ENCODE measurements at regions not wholly inside any gene's neighbourhood (a gene's known extent, or its start where the extent isn't known, plus 50 kb on each side); places are given as distances from the start of the nearest gene placed in this dataset.
"Not testable (repeated sequence)": the region's sequence is repeated elsewhere in the genome, so short reads cannot be mapped to it uniquely, and the experiment has no call there.

GRCh38 chr9:41623666-41624065, 434.5 kb upstream of the ZNG1F start:
- DNase-seq (ENCODE audit: low read depth) = not testable (repeated sequence)

- DNase-seq (ENCODE audit: low read depth) = not testable (repeated sequence)
These were observed 430.1 kb upstream of the ZNG1F start for GRCh38 chr9:41619254-41619653.

DNA sequence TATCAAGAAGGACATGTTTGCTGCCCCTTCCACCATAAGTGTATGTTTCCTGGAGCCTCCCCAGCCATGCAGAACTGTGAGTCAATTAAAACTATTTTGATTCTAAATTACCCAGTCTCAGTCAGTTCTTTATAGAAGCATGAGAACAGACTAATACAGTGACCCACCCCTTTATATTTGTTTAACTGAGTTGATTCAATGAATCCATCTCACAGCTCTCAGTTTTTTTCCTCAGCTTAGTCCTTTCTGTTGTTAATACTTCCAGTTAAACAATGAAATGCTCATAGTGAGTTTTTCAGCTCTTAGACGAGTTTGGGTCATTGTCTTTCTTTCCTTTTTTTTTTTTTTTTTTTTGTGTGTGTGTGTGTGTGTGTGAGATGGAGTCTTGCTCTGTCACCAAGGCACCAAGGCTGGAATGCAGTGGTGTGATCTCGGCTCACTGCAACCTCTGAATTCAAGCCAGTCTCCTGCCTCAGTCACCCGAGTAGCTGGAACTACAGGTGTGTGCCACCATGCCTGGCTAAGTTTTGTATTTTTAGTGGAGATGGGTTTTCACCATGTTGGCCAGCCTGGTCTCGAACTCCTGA, 417.9 kb upstream of the ZNG1F start:
- DNase-seq (ENCODE audit: low read depth) = not testable (repeated sequence)

DNA sequence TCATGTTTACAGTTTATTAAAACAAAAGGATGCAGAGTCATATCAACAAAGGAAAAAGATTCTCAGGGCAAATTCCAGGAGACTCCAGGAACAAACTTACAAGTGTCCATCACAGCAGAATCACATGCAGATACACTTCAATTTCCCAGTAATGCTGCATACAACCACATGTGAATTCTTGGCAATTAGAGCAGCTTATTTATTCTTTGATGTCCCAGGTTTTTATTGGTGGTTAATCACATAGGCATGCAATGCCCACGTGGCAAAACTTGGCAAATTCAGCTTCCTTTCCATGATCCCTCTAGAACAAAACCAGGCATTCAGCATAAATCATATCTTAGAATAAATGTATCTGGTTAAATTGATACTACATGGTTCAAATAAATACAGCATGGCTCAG, 376.5 kb upstream of the ZNG1F start:
- not testable (repeated sequence) for DNase-seq (ENCODE audit: low read depth)

Measured in EH (cell line).